B cell (primary cell): ENCODE measurements at regions not wholly inside any gene's neighbourhood (a gene's known extent, or its start where the extent isn't known, plus 50 kb on each side); places are given as distances from the start of the nearest gene placed in this dataset.

ENCODE experiments used
- EZH2 ChIP-seq: IDR thresholded peaks from 2 replicates; pipeline ENCODE4 v1.6.1; 2012; ENCODE audit warnings: borderline replicate concordance, low read depth, mild to moderate bottlenecking, moderate library complexity, low read length; ENCODE audit not compliant: insufficient read depth, poor library complexity, severe bottlenecking
- TF ChIP-seq, protein P1 (sequence below): fragments of 200-600 bp; IDR thresholded peaks from one replicate; pipeline ENCODE4 v1.8.0; 2022; ENCODE audit warnings: antibody characterized with exemption, mild to moderate bottlenecking

GRCh38 chr6:53730767-53731166 lies 64.0 kb upstream of the LRRC1 start:
- TF ChIP-seq, protein P1, sequence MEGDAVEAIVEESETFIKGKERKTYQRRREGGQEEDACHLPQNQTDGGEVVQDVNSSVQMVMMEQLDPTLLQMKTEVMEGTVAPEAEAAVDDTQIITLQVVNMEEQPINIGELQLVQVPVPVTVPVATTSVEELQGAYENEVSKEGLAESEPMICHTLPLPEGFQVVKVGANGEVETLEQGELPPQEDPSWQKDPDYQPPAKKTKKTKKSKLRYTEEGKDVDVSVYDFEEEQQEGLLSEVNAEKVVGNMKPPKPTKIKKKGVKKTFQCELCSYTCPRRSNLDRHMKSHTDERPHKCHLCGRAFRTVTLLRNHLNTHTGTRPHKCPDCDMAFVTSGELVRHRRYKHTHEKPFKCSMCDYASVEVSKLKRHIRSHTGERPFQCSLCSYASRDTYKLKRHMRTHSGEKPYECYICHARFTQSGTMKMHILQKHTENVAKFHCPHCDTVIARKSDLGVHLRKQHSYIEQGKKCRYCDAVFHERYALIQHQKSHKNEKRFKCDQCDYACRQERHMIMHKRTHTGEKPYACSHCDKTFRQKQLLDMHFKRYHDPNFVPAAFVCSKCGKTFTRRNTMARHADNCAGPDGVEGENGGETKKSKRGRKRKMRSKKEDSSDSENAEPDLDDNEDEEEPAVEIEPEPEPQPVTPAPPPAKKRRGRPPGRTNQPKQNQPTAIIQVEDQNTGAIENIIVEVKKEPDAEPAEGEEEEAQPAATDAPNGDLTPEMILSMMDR: no peak
- TF ChIP-seq EZH2: no peak
